Bone marrow (tissue), 2 donors: ENCODE measurements at regions not wholly inside any gene's neighbourhood (a gene's known extent, or its start where the extent isn't known, plus 50 kb on each side); places are given as distances from the start of the nearest gene placed in this dataset.
A peak's percentile ranks its signal among the peaks of the same experiment; 100 is the strongest.
"Not testable (repeated sequence)": the region's sequence is repeated elsewhere in the genome, so short reads cannot be mapped to it uniquely, and the experiment has no call there.

Experiments used
- DNase-seq, 2 donors: peaks; one replicate each; lab custom pipeline; 2025; lab: John Stamatoyannopoulos, UW

DNA sequence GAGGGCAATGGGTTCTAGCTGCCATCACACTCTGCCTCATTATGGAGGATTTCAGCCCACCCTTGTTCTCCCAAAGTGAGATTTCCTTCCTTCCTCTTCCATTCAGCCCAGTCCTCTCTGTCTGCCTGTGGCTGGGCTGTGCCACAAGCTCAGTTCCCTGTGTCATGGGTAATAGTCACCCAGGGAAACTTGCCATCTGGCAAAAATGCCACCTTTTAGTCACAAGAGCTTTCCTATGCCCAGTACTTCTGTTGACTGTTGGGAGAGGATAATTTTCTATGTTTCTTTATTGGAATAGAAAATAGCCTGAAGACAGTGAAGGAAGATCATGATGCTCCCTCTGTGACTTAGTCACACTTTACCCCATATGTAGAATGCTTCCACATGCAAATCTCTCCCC, 71.4 kb downstream of the TLR4 start:
- DNase-seq: no peak

GRCh38 chr9:117777823-117778222, 73.6 kb downstream of the TLR4 start:
- DNase-seq: no peak

DNA sequence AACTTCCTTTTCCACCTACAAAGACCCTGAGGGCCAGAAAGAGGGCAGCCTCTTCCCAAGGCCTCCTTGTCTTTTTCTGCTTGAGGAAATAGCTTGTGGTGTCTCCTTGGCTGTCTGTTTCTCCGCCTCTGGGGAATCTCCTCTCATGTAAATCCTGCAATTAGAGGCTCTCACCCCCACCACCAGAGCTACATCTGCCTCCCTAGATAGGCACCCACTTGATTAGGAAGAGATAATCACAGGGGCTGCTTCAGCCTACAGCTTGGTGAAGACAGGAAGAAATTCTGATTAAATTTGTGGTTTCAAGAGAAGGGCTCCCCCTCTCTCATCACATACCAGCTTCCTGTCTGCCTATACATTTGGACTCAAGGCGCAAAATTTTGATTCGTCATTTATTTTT, 75.6 kb downstream of the TLR4 start:
- no peak for DNase-seq

- peak; percentile 46 to 78 for DNase-seq
These were observed 79.0 kb downstream of the TLR4 start for GRCh38 chr9:117782931-117783788.

GRCh38 chr9:117783828-117784227, 79.6 kb downstream of the TLR4 start:
- peak in 1 of 2 donors; percentile 18 for DNase-seq

DNA sequence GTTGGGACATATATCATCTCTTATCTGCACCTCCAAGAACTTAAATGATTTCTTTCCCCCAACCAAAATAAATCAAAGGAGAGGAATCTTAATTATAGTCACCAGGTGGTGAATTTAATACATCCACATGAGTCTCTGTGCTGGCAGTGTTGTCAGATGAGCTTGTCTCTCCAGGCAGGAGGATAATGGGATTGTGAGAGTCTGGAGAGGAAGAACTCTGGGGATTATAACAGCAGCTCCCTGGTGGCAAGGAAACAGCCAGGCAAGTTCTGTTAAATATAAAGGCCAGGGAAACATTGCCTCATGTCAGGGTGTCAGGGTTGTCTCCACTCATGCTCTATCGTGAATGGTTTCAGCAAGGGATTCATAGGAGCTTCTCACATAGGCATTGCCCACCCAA, 80.8 kb downstream of the TLR4 start:
- DNase-seq: no peak

GRCh38 chr9:117787746-117788145, 83.5 kb downstream of the TLR4 start:
- peak in 1 of 2 donors; percentile 3 for DNase-seq

DNA sequence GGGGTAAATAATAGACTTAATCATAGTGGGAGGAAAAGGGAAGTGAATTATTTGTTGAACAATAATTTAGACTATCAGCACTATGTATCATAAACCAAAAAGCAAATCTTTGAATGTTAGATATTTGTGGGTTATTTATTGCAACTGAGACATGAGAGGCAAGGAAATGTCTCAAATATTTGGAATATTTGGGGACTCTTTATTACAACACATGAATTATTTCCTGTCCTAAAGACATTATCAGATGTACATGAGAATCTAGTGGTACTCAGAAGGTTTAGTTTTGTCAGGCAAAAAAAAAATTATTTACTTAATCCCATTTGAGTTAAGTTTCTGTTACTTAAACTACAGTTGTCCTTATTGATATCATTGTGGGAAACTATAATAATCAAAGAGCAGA, 91.1 kb downstream of the TLR4 start:
- no peak for DNase-seq

DNA sequence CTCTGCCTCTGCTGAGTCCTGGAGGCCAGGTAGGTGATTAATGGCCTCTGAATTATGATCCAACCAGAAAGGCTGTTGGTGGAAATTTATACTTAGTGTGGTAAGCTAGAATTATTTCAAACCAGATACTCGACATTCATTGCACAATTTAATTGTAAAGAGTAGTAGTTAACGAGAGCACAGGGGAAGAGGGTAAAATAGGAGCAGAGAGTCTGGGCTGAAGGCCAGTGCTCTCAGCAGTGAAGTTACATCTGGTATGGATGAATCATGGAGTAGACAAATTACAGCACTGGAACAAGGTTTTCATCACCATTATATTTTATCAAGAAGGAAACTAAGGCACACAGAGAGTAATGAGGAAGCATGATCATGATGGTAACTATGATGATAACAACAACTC, 92.5 kb downstream of the TLR4 start:
- DNase-seq: no peak

DNA sequence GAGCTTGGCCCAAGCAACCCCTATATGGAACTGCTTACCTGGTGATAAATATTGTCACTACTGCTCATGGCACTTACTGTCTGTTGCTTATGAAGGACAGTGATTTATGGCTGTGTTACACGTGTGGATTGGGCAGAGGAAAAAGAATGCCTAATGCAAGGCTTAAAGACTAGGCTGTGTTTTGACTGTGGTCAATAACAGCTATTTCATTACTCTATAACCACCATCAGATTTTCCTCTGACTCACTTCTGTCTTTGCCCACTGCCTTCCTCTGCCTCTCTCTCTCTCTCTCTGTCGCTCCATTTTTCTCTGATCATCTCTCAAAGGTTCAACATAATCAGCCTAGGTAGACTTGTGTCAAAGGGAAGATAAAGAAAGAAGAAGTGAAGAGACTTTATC, 96.2 kb downstream of the TLR4 start:
- DNase-seq: no peak

GRCh38 chr9:117809751-117810150, 105.5 kb downstream of the TLR4 start:
- DNase-seq: no peak

DNA sequence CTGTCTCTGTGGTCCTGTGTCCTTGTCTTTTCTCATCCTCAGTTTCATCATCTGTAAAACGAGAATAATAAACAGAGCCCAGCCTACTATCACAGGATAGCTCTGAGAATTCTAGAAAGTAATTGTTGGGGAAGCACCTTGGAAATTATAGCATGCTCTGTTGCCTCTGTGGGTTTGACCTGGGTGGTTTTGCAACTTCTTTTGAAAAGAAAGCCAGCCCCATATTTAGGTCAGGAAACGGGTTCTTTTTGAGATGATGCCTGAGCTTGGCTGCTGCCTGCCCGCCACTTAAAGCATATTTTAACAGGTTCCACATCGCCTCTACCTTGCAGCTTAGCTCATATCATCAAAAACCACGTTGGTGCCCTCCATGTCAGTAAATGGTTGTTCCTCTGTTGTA, 111.1 kb downstream of the TLR4 start:
- no peak for DNase-seq

GRCh38 chr9:117815948-117816347, 111.7 kb downstream of the TLR4 start:
- DNase-seq: no peak

GRCh38 chr9:117821954-117822353, 117.8 kb downstream of the TLR4 start:
- DNase-seq: no peak

GRCh38 chr9:117823576-117823975, 119.4 kb downstream of the TLR4 start:
- no peak for DNase-seq

DNA sequence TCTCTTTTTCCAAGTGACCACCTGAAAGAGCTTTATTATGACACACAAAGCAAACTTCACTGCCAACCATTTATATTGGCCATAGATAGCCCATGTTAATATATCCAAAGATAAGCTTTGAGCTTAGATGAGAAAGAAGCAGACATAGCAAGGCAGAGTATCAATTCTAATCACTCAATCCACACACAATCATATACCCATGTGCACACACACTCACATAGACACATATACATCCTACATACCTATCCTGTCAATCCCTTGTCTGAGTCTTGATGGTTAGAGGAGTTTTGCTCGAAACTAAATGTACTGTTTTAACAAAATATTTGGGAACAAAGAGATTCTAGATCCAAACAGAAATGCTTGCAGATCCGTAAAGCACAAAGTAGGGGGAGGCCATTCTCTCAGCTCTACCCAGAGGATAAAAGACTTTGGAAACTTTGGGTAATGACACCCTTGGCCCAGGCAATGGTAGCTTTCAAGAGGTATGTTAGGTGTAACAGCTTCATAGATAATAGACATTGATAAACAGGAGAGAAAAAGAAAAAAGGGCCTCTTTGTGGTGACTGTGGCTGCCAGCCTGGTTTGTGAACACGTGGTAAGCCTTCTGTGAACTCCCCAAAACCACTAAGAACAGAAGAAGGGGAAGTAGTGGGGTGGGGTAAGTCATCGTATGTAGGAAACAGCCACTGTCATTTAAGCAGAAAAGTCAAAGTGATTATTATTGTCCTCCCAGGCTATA, 121.6 kb downstream of the TLR4 start:
- DNase-seq: peak in 1 of 2 donors; percentile 62

GRCh38 chr9:117826837-117827236, 122.6 kb downstream of the TLR4 start:
- no peak for DNase-seq

DNA sequence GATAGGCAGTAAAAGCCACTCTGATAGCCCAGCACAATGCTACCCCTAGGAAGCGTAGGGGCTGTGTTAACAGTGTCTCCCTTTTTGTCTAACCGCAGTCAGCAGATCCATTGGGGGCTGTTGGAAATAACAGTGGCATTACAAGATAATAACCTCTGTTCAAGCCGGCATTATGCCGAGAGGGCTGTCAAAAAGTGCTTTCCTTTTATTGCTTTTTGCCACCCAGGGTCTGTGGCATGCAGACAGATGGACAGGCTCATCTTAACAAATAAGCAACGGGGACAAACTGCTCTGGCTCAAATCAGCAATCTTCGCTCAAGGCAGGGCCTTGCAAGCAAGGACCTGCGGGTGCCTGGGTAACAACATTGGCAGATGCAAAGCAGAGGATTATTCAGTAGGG, 123.3 kb downstream of the TLR4 start:
- DNase-seq: no peak

GRCh38 chr9:117828466-117828865, 124.3 kb downstream of the TLR4 start:
- DNase-seq: no peak

DNA sequence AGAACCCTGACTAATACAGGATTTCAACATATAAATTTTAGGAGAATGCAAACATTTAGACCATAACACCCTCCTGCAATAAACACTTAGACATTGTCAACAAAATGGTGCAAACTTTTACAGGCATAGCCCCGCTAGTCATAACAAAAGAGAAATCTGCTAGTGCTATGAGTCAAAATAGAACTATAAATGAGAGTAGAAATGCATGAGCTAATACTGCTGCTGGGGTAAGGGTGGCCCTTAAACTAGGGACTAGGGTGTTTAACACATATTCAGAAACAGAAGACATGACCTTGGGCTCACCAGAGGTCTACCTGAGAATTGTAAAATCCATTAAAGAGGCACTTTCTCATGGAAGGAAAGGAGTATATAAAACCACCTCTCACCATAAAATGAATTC, 131.6 kb downstream of the TLR4 start:
- no peak for DNase-seq

DNA sequence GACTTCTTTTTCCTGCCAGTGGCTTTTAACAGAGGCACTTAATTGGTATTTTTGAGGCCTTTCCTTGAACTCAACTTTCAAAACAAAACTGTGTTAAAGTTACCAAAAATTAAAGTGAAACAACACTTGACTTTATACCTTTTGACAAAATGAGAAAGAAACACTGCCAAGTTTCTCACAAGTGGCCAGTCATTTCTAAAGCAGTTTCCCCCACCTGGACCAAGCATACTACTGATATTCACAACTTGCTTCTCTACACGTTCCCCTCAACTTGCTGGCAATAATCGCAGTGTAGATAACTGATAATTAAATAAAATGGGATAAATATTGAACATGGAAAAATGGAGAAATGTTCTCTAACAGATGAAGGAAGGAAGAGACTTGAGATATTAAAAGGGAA, 135.7 kb downstream of the TLR4 start:
- no peak for DNase-seq

DNA sequence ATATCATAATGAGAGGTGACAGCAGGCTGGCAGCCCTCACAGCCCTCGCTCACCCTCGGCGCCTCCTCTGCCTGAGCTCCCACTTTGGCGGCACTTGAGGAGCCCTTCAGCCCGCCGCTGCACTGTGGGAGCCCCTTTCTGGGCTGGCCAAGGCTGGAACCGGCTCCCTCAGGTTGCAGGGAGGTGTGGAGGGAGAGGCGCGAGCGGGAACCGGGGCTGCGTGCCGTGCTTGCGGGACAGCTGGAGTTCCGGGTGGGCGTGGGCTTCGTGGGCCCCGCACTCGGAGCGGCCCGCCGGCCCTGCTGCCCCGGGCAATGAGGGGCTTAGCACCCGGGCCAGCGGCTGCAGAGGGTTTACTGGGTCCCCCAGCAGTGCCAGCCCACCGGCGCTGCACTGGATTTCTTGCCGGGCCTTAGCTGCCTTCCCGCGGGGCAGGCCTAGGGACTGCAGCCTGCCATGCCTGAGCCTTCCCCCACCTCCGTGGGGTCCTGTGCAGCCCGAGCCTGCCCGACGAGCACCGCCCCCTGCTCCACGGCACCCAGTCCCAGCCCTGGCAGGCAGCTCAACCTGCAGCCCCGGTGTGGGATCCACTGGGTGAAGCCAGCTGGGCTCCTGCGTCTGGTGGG, 147.7 kb downstream of the TLR4 start:
- DNase-seq: not testable (repeated sequence)

GRCh38 chr9:117858561-117858960, 154.4 kb downstream of the TLR4 start:
- DNase-seq: no peak
